Left lung (tissue), 4 donors: ENCODE measurements at regions not wholly inside any gene's neighbourhood (a gene's known extent, or its start where the extent isn't known, plus 50 kb on each side); places are given as distances from the start of the nearest gene placed in this dataset.

Experiments used
- ATAC-seq: fragments of 200-7000 bp; cut with Tn5 transposase; one replicate; pipeline ENCODE4 v1.9.1; 2020; ENCODE audit warnings: moderate library complexity
- DNase-seq, 4 donors: peaks; one replicate each; pipeline ENCODE4 v3.0.0-alpha.2; 2013 to 2020
- H3K27ac ChIP-seq, 2 donors: fragments of 200-600 bp; sonication (generic) in 1 of 2; one replicate each; pipeline versions ENCODE4 v1.5.0 to v1.8.0; 2020 to 2021
- H3K27me3 ChIP-seq, 2 donors: fragments of 200-600 bp; sonication (generic) in 1 of 2; one replicate each; pipeline versions ENCODE4 v1.5.0 to v1.8.0; 2020 to 2021
- H3K36me3 ChIP-seq, 2 donors: fragments of 200-600 bp; sonication (generic) in 1 of 2; one replicate each; pipeline versions ENCODE4 v1.5.0 to v1.8.0; 2020 to 2021
- H3K4me1 ChIP-seq, 2 donors: fragments of 200-600 bp; one replicate each; pipeline ENCODE4 v1.8.0; 2021
- H3K4me3 ChIP-seq, 2 donors: fragments of 200-600 bp; sonication (generic) in 1 of 2; one replicate each; pipeline versions ENCODE4 v1.5.0 to v1.8.0; 2020 to 2021; ENCODE audit warnings: mild to moderate bottlenecking in 1 of 2
- H3K9me3 ChIP-seq, 2 donors: fragments of 200-600 bp; sonication (generic) in 1 of 2; one replicate each; pipeline versions ENCODE4 v1.5.0 to v1.8.0; 2020 to 2021
- intact Hi-C, 2 donors: fragments of 100-400 bp; cut with DNase I; formaldehyde crosslinking; loops; one replicate each; pipeline versions ENCODE4 v1.11.2 to v1.14.2; 2022
- TF ChIP-seq, protein P1 (sequence below), 2 donors: fragments of 200-600 bp; sonication (generic) in 1 of 2; IDR thresholded peaks; one replicate each; pipeline versions ENCODE4 v1.5.0 to v1.8.0; 2021; ENCODE audit warnings: antibody characterized with exemption in 2 of 2
- donor health status: DM: no; HTN: yes; CAD: no.
- donor health status: DM: no; HTN: no; CAD: no.

DNA sequence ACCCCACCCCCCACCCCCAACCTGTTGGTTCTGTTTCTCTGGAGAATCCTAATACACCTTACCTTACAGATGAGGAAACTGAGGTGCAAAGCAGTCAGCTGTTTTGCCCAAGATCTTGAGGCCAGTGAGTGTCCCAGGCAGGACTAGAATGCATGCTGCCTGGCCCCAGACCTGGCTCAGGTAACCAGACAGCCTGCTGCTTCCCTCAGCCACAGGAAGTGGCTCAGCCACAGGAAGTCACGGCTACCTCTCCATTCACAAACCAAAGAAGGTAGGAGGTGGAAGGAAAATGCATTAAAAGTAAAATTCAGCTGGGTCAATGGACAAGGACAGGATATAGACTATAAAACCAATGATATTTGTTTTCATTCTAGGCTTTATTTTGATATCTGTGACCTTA lies 517.6 kb downstream of the CD83 start:
- intact Hi-C loops = no loop called here
- no peak overlapping the region for H3K27ac ChIP-seq
- H3K9me3 ChIP-seq = no peaks in the 10 kb centered on the region
- ATAC-seq (no peak), DNase-seq (no peak)
- no peaks in the 10 kb centered on the region for H3K36me3 ChIP-seq
- no peak overlapping the region for H3K4me3 ChIP-seq
- TF ChIP-seq, protein P1, sequence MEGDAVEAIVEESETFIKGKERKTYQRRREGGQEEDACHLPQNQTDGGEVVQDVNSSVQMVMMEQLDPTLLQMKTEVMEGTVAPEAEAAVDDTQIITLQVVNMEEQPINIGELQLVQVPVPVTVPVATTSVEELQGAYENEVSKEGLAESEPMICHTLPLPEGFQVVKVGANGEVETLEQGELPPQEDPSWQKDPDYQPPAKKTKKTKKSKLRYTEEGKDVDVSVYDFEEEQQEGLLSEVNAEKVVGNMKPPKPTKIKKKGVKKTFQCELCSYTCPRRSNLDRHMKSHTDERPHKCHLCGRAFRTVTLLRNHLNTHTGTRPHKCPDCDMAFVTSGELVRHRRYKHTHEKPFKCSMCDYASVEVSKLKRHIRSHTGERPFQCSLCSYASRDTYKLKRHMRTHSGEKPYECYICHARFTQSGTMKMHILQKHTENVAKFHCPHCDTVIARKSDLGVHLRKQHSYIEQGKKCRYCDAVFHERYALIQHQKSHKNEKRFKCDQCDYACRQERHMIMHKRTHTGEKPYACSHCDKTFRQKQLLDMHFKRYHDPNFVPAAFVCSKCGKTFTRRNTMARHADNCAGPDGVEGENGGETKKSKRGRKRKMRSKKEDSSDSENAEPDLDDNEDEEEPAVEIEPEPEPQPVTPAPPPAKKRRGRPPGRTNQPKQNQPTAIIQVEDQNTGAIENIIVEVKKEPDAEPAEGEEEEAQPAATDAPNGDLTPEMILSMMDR (IDR thresholded peaks at IDR 0.05) = no peak
- H3K4me1 ChIP-seq = peaks cover 0 to 21% of the 10 kb centered on the region in 2 donors
- H3K27me3 ChIP-seq = no peaks in the 10 kb centered on the region

- Histone ChIP-seq H3K4me3 (no peak overlapping the region), H3K27me3 (no peaks in the 10 kb centered on the region), H3K9me3 (no peaks in the 10 kb centered on the region), H3K27ac (no peak overlapping the region), H3K4me1 (peaks cover 0 to 21% of the 10 kb centered on the region in 2 donors), H3K36me3 (no peaks in the 10 kb centered on the region)
- no peak for ATAC-seq
- DNase-seq = no peak
- intact Hi-C loops = no loop called here
- TF ChIP-seq, protein P1 (IDR thresholded peaks at IDR 0.05) = no peak
Measured at GRCh38 chr6:14635934-14636591, 518.5 kb downstream of the CD83 start.

DNA sequence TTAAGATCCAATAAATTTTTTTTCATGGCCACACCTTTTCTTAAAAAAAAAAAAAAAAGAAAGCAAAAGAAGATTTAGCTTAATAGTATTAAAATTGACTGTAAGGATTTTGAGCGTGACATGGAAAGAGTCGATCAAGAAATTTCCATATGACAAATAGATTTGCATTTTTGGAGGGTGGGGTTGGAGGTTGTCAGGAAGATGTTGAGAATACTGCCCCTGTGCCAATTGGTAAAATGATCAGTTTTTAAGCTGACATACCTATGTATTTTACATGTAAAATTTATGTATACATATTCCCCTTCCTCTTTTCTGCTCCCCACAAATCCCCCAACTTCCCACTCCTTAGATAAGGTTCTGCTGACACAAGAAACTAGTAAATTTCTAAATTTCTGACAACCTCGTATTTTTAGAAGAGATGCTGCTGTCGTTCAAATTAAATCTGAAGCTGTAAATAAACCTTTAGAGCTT lies 520.9 kb downstream of the CD83 start:
- Histone ChIP-seq H3K4me1 (peaks cover 0 to 21% of the 10 kb centered on the region in 2 donors), H3K9me3 (no peaks in the 10 kb centered on the region), H3K27ac (peak overlapping the region in 1 of 2 donors; percentile 6), H3K36me3 (no peaks in the 10 kb centered on the region), H3K4me3 (no peak overlapping the region), H3K27me3 (no peaks in the 10 kb centered on the region)
- ATAC-seq (no peak), DNase-seq (no peak)
- TF ChIP-seq, protein P1 (IDR thresholded peaks at IDR 0.05) = no peak
- intact Hi-C loops = no loop called here

GRCh38 chr6:14638906-14639761 lies 521.6 kb downstream of the CD83 start:
- intact Hi-C loops = no loop called here
- H3K4me1 ChIP-seq = peaks cover 0 to 21% of the 10 kb centered on the region in 2 donors
- H3K27ac ChIP-seq = peak overlapping the region in 1 of 2 donors; percentile 6
- peak; percentile 55 for ATAC-seq
- no peaks in the 10 kb centered on the region for H3K9me3 ChIP-seq
- H3K27me3 ChIP-seq = no peaks in the 10 kb centered on the region
- peak overlapping the region in 1 of 2 donors; percentile 6 for H3K4me3 ChIP-seq
- H3K36me3 ChIP-seq = no peaks in the 10 kb centered on the region
- TF ChIP-seq, protein P1 (IDR thresholded peaks at IDR 0.05) = no peak
- DNase-seq = peak in 2 of 4 donors; percentile 32 to 57

DNA sequence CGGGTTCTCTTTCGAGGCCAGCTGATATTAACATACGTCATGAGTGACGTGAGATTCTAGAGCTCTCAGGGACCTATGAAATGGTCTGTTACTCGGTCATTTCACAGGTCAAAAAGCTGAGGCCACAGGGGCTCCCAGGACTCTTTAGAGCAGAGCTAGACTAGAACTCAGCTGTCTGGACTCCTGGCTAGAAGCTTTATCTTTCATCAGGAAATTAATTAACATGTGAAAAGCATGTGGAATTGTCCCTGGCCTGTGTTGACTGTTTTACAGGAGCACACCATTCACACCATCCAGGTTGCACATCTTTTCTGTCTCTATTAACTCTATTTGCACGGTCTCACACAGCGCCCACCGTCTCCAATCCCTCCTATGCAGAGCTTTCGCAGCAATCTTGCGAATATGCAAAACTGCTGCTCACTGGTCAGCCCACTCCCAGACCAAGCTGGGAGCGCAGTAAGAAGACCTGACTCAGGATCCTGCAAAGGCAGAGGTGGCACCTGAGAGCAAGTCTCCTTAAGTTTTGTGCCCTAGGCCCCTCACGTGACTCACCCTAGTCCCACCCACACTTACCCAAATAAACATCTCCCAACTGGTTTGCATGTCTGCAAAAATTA lies 522.5 kb downstream of the CD83 start:
- no peaks in the 10 kb centered on the region for H3K9me3 ChIP-seq
- no peak overlapping the region for H3K27ac ChIP-seq
- intact Hi-C loops = no loop called here
- no peaks in the 10 kb centered on the region for H3K27me3 ChIP-seq
- no peak for ATAC-seq
- no peaks in the 10 kb centered on the region for H3K36me3 ChIP-seq
- peaks cover 0 to 21% of the 10 kb centered on the region in 2 donors for H3K4me1 ChIP-seq
- TF ChIP-seq, protein P1 (IDR thresholded peaks at IDR 0.05) = no peak
- DNase-seq = no peak
- no peak overlapping the region for H3K4me3 ChIP-seq
